Thoracic aorta (tissue), 2 donors: ENCODE measurements at regions not wholly inside any gene's neighbourhood (a gene's known extent, or its start where the extent isn't known, plus 50 kb on each side); places are given as distances from the start of the nearest gene placed in this dataset.

Experiments used
- ATAC-seq: fragments of 150-250 bp; one replicate; pipeline ENCODE4 v1.8.0; 2017; ENCODE audit warnings: low read depth; ENCODE audit not compliant: insufficient number of reproducible peaks, low FRiP score
- DNase-seq: peaks from one replicate; pipeline ENCODE4 v3.0.0-alpha.2; 2020; ENCODE audit warnings: low spot score
- H3K27ac ChIP-seq, 2 donors: fragments of 200-600 bp; sonication (generic); 1 replicate in 1 of 2; 2 replicates in 1 of 2; pipeline ENCODE4 v1.5.1; 2016; ENCODE audit warnings: mild to moderate bottlenecking in 2 of 2, moderate library complexity in 2 of 2
- H3K27me3 ChIP-seq: fragments of 200-600 bp; sonication (generic); replicated peaks from 2 replicates; pipeline ENCODE4 v1.6.0; 2016; ENCODE audit warnings: mild to moderate bottlenecking; ENCODE audit not compliant: insufficient read depth
- H3K36me3 ChIP-seq: fragments of 200-600 bp; sonication (generic); one replicate; pipeline ENCODE4 v1.5.1; 2016
- H3K4me1 ChIP-seq, 2 donors: fragments of 200-600 bp; sonication (generic); 1 replicate in 1 of 2; 2 replicates in 1 of 2; pipeline versions ENCODE4 v1.5.1 to v1.6.0; 2016; ENCODE audit warnings: low read depth in 2 of 2, mild to moderate bottlenecking in 1 of 2; ENCODE audit not compliant: control insufficient read depth in 1 of 2
- H3K4me3 ChIP-seq: fragments of 200-600 bp; sonication (generic); 2 replicates; pipeline ENCODE4 v1.5.1; 2016; ENCODE audit warnings: mild to moderate bottlenecking
- H3K9me3 ChIP-seq: fragments of 200-600 bp; sonication (generic); 2 replicates; pipeline ENCODE4 v1.5.1; 2016
- CTCF ChIP-seq: fragments of 200-600 bp; sonication (generic); IDR thresholded peaks from one replicate; pipeline ENCODE4 v1.5.1; 2019; ENCODE audit warnings: antibody characterized with exemption

- no peak for TF ChIP-seq CTCF
- no peak for ATAC-seq
Observed at GRCh38 chr10:1802413-1802812, 65.1 kb upstream of the ADARB2 start.

GRCh38 chr10:1788401-1788800 lies 51.1 kb upstream of the ADARB2 start:
- no peak for DNase-seq
- ATAC-seq = no peak

More at GRCh38 chr10:1802413-1802812, 65.1 kb upstream of the ADARB2 start:
- no peaks in the 10 kb centered on the region for H3K9me3 ChIP-seq
- DNase-seq = no peak
- no peaks in the 10 kb centered on the region for H3K27me3 ChIP-seq
- H3K4me3 ChIP-seq = no peak overlapping the region
- H3K4me1 ChIP-seq = no peaks in the 10 kb centered on the region
- H3K27ac ChIP-seq = no peak overlapping the region
- H3K36me3 ChIP-seq = no peaks in the 10 kb centered on the region

More at GRCh38 chr10:1788401-1788800, 51.1 kb upstream of the ADARB2 start:
- Histone ChIP-seq H3K27ac (no peak overlapping the region), H3K27me3 (no peaks in the 10 kb centered on the region), H3K9me3 (no peaks in the 10 kb centered on the region), H3K36me3 (no peaks in the 10 kb centered on the region), H3K4me1 (no peaks in the 10 kb centered on the region), H3K4me3 (no peak overlapping the region)
- TF ChIP-seq CTCF = no peak
